Right atrium auricular region (tissue), 2 donors: ENCODE measurements at regions not wholly inside any gene's neighbourhood (a gene's known extent, or its start where the extent isn't known, plus 50 kb on each side); places are given as distances from the start of the nearest gene placed in this dataset.

Experiments used
- DNase-seq: peaks from one replicate; pipeline ENCODE4 v3.0.0-alpha.2; 2019; ENCODE audit warnings: low spot score
- H3K27ac ChIP-seq, 2 donors: fragments of 200-600 bp; sonication (generic); 1 replicate in 1 of 2; 2 replicates in 1 of 2; pipeline ENCODE4 v1.5.1; 2016 to 2019
- H3K27me3 ChIP-seq, 2 donors: fragments of 200-600 bp; sonication (generic); one replicate each; pipeline versions ENCODE4 v1.5.1 to v1.6.0; 2017 to 2019
- H3K36me3 ChIP-seq: fragments of 200-600 bp; sonication (generic); one replicate; pipeline ENCODE4 v1.5.1; 2016
- H3K4me1 ChIP-seq, 2 donors: fragments of 200-600 bp; sonication (generic); one replicate each; pipeline versions ENCODE4 v1.5.1 to v1.6.0; 2017 to 2019
- H3K4me3 ChIP-seq, 2 donors: fragments of 200-600 bp; sonication (generic); 1 replicate in 1 of 2; 2 replicates in 1 of 2; pipeline ENCODE4 v1.5.1; 2017 to 2019; ENCODE audit warnings: mild to moderate bottlenecking in 1 of 2, moderate library complexity in 1 of 2
- H3K9me3 ChIP-seq, 2 donors: fragments of 200-600 bp; sonication (generic); one replicate each; pipeline ENCODE4 v1.5.1; 2019
- CTCF ChIP-seq, 2 donors: fragments of 200-600 bp; sonication (generic); IDR thresholded peaks; one replicate each; pipeline ENCODE4 v1.5.1; 2019; ENCODE audit warnings: antibody characterized with exemption in 2 of 2

- no peak for TF ChIP-seq CTCF (IDR thresholded peaks at IDR 0.05)
- DNase-seq: peak; percentile 16
These were observed 603.4 kb downstream of the PTPRU start for GRCh38 chr1:29839726-29840125.

GRCh38 chr1:29838738-29839320, 602.5 kb downstream of the PTPRU start:
- no peaks in the 10 kb centered on the region for H3K27me3 ChIP-seq
- no peak for TF ChIP-seq CTCF (IDR thresholded peaks at IDR 0.05)

More at GRCh38 chr1:29839726-29840125, 603.4 kb downstream of the PTPRU start:
- Histone ChIP-seq H3K4me1 (no peaks in the 10 kb centered on the region), H3K27me3 (no peaks in the 10 kb centered on the region), H3K36me3 (no peaks in the 10 kb centered on the region), H3K9me3 (peaks cover 0 to 12% of the 10 kb centered on the region in 2 donors), H3K4me3 (no peak overlapping the region), H3K27ac (no peak overlapping the region)

GRCh38 chr1:29836651-29837646, 600.6 kb downstream of the PTPRU start:
- Histone ChIP-seq H3K4me3 (no peak overlapping the region), H3K27me3 (no peaks in the 10 kb centered on the region), H3K27ac (no peak overlapping the region), H3K4me1 (no peaks in the 10 kb centered on the region), H3K36me3 (no peaks in the 10 kb centered on the region), H3K9me3 (peaks cover 0 to 3% of the 10 kb centered on the region in 2 donors)
- TF ChIP-seq CTCF (IDR thresholded peaks at IDR 0.05): no peak
- peak; percentile 44 for DNase-seq

More at GRCh38 chr1:29838738-29839320, 602.5 kb downstream of the PTPRU start:
- H3K4me1 ChIP-seq: no peaks in the 10 kb centered on the region
- no peak overlapping the region for H3K4me3 ChIP-seq
- no peaks in the 10 kb centered on the region for H3K36me3 ChIP-seq
- peaks cover 0 to 12% of the 10 kb centered on the region in 2 donors for H3K9me3 ChIP-seq
- DNase-seq: no peak
- H3K27ac ChIP-seq: no peak overlapping the region

- peak; percentile 21 for DNase-seq
- TF ChIP-seq CTCF (IDR thresholded peaks at IDR 0.05): no peak
- Histone ChIP-seq H3K27me3 (no peaks in the 10 kb centered on the region), H3K4me1 (no peaks in the 10 kb centered on the region), H3K4me3 (no peak overlapping the region), H3K9me3 (no peaks in the 10 kb centered on the region), H3K36me3 (no peaks in the 10 kb centered on the region), H3K27ac (no peak overlapping the region)
These were observed 599.6 kb downstream of the PTPRU start for GRCh38 chr1:29835874-29836273.

- H3K4me3 ChIP-seq: no peak overlapping the region
- H3K27ac ChIP-seq: no peak overlapping the region
- no peaks in the 10 kb centered on the region for H3K36me3 ChIP-seq
- no peaks in the 10 kb centered on the region for H3K9me3 ChIP-seq
- peak; percentile 21 for DNase-seq
- no peaks in the 10 kb centered on the region for H3K27me3 ChIP-seq
- H3K4me1 ChIP-seq: no peaks in the 10 kb centered on the region
- TF ChIP-seq CTCF (IDR thresholded peaks at IDR 0.05): no peak
These were observed 599.1 kb downstream of the PTPRU start for GRCh38 chr1:29835406-29835805.
